LHCN-M2 (cell line): ENCODE measurements at regions not wholly inside any gene's neighbourhood (a gene's known extent, or its start where the extent isn't known, plus 50 kb on each side); places are given as distances from the start of the nearest gene placed in this dataset.

Experiments used
- DNase-seq: peaks from one replicate; pipeline ENCODE4 v3.0.0-alpha.2; 2012; ENCODE audit warnings: low read depth

DNA sequence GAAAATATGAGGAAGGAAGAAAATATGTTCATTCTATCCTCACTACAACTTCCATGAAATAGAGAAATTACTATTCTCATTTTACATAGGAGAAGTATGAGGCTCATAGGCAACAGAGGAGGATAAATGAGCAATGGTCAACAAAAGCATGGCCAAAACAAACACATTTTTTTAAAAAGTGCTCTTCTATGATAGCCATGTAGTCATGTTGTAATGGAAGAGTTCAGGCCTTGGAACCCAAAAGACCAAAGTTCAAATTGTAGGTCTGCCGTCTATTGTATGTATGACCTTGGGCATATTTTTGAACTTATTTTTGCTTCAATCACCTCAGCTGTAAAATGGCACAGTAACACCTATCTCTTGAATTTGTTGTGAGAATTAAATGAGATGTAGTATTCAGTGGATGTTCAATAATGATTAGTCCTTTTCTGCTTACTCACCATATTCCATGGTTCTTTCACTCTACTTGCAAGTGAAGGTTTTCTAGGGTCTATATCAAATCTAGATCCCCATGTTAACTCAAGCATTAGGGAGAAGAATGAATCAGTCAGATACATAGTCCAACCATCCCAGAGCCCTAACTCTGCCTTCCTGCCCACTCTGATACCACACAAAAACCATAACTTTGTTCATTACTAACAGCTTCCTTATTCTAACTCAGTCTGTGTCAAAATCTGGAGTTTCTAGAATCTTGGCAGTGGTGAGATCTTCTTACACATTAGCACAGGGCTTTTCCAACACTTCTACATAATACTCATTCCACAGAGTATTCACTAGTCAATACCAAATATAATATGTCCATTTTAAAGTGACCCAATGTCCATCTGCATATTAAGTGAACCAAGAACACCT lies 353.2 kb downstream of the PLPP3 start:
- no peak for DNase-seq

DNA sequence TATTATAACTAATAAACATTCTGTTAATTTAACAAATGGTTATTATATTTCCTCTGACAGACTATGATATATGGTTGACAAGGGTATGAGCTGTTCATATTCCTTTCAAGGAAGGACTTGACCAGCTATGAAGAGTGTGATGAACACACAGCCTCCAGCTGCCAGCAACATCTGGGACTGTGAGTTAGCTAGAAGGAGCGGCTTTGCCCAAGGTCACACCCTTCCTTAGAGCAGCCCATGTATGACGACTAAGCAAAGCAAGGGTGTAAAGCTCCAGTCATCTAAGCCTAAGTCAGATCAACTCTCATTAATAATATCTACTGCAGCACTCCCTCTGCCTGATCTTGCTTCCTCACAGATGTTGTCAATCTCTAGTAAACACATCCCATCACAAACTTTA lies 355.4 kb downstream of the PLPP3 start:
- no peak for DNase-seq

DNA sequence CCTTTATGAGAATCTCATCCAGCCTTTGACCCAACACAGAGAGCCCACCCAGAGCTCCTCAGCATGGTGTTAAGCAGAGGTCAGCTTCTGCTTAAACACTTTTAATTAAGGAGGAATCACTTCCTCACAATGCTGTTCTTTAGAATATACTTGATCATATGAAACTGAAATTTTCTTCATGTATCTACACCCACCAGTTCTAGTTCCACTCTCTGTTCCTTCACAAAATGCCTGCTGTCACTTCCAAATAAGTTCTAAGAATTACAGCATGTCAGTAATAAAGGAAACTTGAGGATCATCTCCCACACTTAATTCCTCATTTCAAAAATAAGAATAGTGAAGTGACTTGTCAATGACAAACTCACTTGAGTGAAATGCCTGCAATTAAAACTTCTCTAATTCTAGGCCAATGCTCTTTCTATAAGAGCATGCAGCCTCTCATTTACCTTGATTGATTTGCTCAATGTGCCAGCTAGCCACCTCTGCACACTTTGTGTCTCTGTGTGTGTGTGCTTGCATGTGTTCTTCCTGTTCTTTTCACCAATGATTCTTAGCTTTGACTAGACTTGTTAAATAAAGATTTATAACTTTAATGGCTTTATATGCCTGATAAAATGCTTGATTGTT lies 356.3 kb downstream of the PLPP3 start:
- no peak for DNase-seq

DNA sequence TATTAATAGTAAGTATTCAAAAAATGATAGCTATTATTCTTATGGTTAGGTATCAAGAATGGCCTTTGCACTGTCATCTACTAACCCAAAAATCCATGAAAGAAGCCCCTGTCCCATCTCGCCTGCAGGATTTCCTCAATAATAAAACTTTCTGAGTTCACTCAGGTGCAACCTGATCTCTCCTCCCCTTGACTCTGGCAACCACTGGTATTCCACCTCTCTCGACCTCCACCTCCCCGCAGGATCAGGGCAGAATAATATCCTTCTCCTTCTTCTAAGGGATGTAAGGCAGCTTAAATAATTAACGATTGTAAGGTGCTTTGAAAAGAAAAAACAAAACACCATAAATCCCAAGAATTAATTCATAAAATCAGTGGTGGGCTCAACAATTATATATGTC lies 359.3 kb downstream of the PLPP3 start:
- DNase-seq: no peak

DNA sequence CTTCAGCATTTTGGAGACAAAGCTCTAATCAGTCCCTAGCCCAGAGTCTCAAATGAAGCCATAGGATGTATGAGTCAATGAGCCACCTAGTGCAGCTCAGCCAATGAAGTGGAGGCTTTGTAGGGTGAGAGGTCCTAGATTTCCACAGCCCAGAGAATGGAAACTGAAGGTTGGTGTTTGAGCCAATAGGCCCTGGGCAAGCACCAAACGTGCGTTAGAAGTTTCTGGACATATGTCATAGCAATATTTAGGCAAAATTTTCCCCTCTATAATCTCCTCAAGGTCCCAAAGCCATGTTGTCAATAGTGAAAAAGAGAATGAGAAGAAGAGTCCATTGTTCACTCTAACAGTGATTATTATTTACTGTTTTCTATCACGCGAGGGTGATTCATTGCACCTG lies 361.3 kb downstream of the PLPP3 start:
- DNase-seq: no peak

DNA sequence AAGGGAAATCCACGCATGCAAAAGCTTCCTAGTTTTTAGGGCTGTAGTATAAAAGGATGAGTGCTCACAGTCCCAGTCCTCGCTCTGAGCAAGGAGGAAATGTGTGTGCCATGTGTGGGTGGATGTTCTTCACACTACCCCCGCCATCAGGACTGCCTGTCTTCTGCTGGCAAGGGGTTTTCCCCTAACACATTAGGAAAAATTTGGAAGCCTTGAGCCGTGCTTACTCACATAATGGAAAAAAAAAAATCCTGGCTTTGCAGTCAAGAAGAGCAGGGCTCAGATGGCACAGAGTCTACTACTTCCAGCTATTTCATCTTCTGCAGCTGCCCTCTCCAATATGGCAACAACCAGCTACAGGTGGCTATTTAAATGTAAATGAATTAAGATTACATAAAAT lies 363.1 kb downstream of the PLPP3 start:
- no peak for DNase-seq

DNA sequence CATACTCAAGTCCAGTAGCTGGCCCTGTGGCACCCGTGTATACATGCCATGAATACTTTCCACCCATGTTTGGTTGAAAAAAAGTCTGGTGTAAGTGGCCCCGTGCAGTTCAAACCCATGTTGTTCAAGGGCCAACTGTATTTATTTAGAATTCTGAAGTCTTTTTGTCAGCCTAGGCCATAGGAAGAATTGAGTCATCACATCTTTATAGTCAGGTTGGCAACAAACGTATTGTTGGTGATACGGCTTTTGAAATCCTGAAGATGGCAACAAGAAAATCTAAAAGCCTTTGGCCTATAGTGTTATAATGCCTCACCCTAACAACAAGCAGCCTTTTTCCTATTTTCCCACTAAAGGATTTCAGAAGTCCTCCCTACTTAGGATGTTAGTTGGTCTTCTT lies 363.6 kb downstream of the PLPP3 start:
- DNase-seq: no peak

DNA sequence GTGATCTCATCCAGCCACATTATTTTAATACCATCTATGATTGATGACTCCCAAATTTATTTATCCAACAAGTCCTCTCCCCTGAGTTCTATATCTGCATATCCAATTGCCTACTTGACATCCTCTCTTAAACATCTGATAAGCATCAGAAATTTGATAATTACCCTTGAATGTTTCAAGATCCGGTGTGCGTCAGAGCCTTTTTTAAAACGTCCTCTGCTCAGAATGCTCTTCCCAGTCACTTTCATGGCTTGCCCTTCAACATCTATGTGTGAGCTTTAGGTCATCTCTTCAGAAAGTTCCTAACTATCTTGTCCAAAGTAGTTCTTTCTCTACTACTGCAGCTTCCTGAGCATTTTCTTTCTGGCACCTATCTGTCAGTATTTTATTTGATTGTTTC lies 364.3 kb downstream of the PLPP3 start:
- DNase-seq: no peak

DNA sequence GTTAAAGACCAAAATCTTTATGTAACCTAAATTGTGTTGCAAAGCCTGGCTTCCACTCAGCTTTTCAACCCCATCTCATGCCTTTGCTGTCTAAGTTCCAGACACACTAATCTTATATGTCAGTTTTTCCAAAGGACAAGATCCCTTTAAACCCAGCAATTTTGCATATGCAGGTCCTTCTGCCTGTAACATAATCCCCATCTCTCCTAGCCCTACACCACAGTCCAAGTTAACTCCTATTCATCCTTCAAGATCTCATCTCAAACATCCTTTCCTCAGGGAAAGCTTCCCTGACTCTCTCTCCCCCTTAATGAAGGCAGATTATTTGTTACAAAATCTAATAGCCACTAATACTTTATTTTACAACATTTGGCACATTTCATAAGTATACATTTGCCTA lies 366.3 kb downstream of the PLPP3 start:
- DNase-seq: no peak

DNA sequence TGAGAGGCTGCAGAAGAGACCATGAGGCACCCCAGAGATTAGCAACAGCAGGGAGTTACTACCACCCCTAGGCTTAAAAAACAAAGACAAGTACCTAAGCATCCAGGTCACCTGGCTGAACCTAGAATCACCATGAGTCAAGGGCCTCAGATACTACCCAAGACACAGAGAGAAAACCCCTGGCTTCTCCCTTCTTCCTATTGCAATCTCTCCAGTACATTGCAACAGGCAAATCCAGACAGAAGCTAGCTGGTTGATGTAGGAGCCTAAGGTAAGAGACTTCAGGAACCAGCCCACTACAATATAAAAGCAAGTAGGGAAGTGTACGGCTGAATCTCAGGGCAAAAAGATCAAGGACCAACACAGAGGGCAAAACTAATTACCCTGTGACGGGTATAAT lies 367.2 kb downstream of the PLPP3 start:
- no peak for DNase-seq

DNA sequence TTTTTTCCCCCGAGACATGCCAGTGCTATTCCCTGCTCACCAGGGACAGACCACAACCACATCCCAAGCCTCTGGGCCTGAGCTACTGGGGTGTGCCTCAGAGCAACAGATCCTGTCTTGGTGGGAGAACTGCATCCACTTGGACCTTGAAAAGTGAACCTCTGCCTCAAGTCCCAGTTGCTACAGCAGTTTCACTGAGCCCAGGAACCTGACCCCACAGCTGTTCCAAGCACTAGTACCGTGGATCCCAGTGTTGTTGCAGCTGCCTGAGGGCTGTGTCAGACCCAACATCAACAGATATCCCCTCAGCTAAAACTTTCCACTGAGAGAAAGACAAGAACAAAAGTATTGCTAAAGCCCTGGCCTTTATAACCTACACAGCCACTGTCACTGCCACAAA lies 373.0 kb downstream of the PLPP3 start:
- peak; percentile 87 for DNase-seq

DNA sequence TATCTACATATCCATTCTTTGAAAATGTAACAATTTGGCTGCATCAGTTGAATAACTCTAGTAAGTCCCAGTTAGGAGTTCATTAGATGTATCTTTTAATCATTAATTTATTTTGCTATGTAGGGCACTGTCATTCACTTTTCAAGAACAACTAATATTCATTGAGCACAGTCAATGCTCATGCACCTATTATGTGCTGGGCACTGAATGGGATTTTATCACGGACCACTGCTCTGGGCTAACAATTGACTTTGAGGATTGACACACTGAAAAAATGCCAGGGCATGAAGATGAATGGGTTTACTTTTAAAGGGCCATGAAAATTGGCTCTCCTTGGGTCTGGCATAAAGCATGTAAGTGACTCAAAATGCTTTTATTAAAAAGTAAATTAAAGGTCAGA lies 375.2 kb downstream of the PLPP3 start:
- no peak for DNase-seq

DNA sequence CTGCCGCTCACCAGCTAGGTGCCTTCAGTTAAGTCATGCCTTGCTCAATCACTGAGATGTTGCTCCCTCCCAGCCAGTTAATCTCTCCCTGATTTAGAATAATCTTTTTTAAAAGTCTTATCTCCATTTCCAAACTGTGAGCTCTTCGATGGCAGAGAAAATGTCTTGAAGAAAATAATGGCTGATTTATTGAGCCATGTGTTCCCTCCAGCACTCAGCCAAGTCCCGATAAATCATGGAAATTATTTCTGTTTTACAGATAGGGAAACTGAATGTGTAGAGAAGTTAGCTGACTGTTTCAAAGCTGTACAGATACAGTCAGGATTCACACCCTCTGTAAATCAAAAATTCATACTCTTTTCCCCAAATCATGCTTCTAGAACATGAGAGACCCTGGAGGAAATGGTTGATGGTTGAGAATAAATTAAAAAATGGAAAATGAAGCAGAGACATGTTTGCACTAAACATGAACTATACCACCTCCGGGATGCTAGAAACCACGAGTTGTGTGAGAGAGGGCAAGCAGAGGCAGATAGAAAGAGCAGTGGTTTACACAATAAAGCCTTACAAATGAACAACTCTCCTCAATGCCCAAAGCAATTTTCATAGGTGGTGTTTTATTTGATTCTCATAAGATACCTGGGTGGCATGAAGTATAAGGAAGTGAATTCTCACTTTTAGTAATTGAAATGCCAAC lies 376.4 kb downstream of the PLPP3 start:
- no peak for DNase-seq

DNA sequence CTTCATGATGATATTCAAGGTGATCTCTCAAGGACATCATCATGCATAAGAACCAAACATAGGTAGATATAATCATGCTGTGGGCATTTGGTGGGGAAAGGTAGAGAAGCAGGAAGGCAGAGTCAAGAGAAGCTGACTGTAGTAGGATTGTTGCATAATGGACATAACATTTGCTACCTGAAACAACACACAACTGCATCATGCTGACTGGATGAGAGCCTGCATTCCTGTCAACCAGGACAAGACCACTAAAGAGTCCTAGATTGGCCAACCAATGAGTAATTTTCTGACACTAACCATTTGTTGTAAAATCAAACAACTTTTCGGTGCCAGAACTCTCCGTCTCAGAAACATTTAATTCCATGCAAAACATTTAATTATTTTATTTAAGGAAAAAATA lies 377.2 kb downstream of the PLPP3 start:
- peak; percentile 21 for DNase-seq

DNA sequence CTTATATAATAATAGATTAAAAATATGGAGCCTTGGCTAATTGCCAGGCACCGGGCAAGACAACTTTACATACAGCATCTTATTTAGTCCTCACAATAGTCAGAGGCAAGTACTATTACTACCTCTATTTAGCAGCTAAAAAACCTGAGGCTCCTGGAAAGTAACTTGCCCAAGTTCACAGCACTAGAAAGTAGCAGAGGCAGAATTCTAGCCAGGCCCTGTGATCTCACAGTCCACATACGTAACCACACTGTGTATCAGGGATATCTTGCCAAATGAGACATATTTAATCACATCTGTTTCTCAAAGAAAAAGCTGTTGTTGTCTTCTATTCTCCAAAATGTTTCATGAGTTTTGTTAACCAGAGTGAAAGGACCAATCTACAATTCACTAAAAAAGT lies 378.5 kb downstream of the PLPP3 start:
- DNase-seq: peak; percentile 15

DNA sequence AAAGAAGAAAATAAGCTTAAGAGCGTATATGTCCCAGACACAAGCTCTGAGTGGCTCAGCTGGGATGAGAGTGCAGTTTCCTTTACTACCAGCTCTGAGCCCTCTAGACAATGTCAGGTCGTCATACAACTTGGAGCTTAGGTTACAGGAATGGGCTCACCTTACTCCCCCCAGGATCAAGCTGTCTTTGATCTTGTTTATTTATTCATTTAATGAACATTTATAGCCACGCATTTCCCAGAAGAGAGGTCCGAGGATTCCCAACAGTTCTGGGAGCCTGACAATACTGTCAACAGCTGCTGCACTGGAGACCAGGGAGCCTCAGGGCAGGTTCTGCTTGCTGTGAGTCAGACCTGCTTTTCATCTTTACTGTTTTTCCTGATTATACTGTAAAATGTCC lies 378.9 kb downstream of the PLPP3 start:
- DNase-seq: peak; percentile 41

DNA sequence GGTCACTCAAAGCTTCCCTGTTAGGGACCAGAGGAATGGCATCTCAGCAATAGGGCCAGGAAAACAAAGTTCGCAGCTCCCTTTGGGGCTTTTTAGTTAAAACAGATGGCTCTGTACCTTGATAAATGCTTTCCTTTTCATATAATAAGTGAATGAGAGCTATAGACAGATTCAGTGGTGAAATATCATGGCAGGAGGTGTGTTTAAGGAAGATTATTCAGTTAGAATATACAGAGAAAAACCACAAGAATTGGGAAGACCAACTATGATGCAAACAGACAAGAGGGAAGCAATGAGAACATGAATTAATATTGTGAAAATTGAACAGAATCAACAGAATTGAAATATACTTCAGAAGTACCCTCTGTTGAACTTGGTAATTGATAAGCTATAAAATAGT lies 379.4 kb downstream of the PLPP3 start:
- no peak for DNase-seq

DNA sequence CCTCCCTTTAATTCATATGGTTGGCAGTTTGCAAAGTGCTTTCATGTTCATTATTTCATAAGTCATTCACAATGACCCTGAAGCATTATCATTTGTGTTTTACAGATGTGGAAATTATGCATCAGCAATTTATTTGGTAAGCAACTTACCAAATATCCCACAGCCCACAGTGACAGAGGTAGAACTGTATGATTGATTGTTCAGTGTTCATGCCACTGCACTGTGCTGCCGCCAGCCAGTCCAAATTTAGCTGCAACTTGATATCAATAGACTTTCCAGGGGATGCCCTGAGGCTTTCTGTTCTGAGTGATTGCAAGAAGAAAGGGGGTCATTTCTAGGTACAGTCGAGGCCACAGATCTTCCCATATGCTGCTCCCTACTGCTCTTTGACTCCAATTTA lies 380.3 kb downstream of the PLPP3 start:
- DNase-seq: no peak

DNA sequence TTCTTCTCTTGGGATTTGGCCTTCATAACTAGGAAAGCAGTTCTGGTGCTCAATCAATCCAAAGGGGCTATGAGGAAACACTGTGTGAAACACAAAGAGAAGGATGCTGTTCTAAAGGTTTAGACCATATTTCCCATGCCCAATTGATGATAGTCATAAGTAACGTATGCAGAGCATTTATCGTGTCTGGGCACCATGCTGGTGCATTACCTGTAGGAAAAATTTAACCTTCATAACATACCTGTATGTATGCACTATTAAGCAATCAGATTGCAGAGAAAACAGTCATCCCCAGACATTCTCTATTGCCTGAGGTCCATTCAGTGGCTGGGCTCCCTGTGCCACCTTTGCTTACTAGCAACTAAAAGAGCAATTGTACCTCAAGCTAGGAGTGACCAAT lies 381.4 kb downstream of the PLPP3 start:
- DNase-seq: no peak

DNA sequence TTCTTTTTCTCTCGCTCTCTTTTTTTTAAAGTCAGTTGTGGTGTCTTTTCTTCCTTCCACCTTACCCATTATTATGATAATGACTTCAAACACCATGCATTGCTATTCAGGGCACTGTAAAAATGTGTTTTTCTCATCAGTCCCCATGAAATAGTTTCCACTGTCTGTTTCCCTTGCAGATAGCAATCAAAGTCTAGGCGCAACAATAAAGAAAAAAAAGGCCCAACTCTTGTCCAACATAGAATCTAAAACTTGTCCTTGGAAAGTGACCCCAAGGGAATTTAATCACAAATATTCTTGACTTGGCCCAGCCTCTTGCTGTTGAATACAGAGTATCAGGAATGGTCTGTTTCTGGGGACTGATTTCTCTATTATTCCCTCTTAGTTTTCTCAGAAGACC lies 382.5 kb downstream of the PLPP3 start:
- no peak for DNase-seq

DNA sequence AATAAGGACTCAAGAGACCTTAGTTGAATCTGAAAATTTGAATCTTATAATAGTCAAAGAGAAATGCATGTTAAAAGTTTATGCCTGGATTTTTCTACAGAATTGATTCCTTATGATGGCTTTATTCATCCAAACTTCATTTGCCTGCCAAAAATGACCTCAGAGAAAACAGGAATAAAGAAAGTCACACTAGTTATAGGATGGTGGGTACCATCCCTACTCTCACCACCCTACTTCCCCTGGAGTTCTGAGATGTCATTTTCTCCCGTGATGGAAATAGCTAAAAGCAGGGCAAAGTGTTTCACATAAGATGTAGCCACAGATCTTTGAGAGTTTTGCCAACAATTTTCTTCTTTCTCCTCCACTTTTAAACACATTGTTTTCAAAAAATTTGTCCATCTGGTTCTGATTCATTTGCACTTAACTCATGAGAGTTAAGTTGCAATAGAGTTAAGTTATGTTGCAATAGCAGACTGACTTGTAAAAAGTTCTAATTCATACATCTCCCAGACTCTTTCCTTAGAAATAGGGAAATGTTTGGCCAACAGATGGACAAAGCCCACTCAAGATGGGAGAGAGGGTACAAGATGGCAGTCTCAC lies 384.6 kb downstream of the PLPP3 start:
- DNase-seq: no peak

DNA sequence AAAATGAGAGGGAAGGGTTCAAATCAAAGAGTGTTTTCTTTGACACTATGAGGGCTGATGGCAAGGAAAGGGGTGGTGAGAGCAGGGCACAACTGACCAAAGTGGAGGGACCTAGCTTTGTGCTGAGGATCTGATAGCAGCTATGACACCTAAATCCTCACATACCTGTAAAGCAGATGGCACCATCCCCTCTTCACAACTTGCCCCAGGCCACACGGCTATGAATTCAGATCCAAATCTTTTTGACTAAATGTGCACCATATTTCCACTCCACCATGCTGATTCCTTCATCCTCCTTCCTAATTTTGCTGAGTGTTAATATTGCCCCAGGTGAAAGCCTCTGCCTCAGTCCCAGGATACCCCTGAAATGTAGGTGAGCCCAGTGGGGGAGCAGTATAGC lies 385.7 kb downstream of the PLPP3 start:
- no peak for DNase-seq

DNA sequence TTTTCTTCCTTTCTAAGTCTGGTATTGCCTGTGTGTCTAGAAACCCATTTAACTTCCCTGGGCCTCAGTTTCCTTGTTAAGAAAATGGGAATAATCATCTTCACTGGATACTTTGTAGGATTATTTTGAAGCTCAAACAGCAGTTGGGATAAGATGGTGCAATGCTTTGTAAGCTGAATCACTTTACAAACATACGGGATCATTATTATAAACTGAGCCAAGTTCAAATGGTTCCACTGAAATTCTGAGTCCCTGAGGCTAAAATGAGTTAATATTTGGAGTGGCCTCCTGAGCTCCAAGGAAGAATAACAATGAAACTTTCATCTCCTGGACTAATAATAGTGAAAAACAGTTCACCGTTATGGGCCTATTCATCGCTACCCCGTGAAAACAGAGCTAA lies 388.0 kb downstream of the PLPP3 start:
- no peak for DNase-seq
